ENCODE measurements at regions not wholly inside any gene's neighbourhood (a gene's known extent, or its start where the extent isn't known, plus 50 kb on each side); places are given as distances from the start of the nearest gene placed in this dataset.

GRCh38 chr13:74966814-74967424, 515.0 kb downstream of the TBC1D4 start:
- peak; percentile 38 for DNase-seq (ENCODE audit: low spot score)

GRCh38 chr13:74966275-74966674, 515.7 kb downstream of the TBC1D4 start:
- DNase-seq (ENCODE audit: low spot score) = no peak

- no peak for DNase-seq (ENCODE audit: low spot score)
Observed at GRCh38 chr13:74945637-74946036, 536.3 kb downstream of the TBC1D4 start.

GRCh38 chr13:74931698-74932433, 550.1 kb downstream of the TBC1D4 start:
- no peak for DNase-seq (ENCODE audit: low spot score)

GRCh38 chr13:74930402-74931165, 551.4 kb downstream of the TBC1D4 start:
- no peak for DNase-seq (ENCODE audit: low spot score)

GRCh38 chr13:74929436-74929835, 552.5 kb downstream of the TBC1D4 start:
- no peak for DNase-seq (ENCODE audit: low spot score)

- no peak for DNase-seq (ENCODE audit: low spot score)
Observed at GRCh38 chr13:74927823-74928222, 554.1 kb downstream of the TBC1D4 start.

GRCh38 chr13:74922963-74923362, 559.0 kb downstream of the TBC1D4 start:
- DNase-seq (ENCODE audit: low spot score) = no peak

- DNase-seq (ENCODE audit: low spot score) = no peak
Observed at GRCh38 chr13:74921326-74921725, 560.6 kb downstream of the TBC1D4 start.

GRCh38 chr13:74920920-74921319, 561.0 kb downstream of the TBC1D4 start:
- no peak for DNase-seq (ENCODE audit: low spot score)

- no peak for DNase-seq (ENCODE audit: low spot score)
Observed at GRCh38 chr13:74920361-74920760, 561.6 kb downstream of the TBC1D4 start.

- no peak for DNase-seq (ENCODE audit: low spot score)
Observed at GRCh38 chr13:74919914-74920313, 562.1 kb downstream of the TBC1D4 start.

- no peak for DNase-seq (ENCODE audit: low spot score)
Observed at GRCh38 chr13:74912898-74913297, 569.1 kb downstream of the TBC1D4 start.

GRCh38 chr13:74910415-74910814, 571.6 kb downstream of the TBC1D4 start:
- no peak for DNase-seq (ENCODE audit: low spot score)

- DNase-seq (ENCODE audit: low spot score) = no peak
Observed at GRCh38 chr13:74907788-74908187, 574.2 kb downstream of the TBC1D4 start.

- no peak for DNase-seq (ENCODE audit: low spot score)
Observed at GRCh38 chr13:74904556-74904955, 577.4 kb downstream of the TBC1D4 start.

GRCh38 chr13:74895042-74895796, 586.8 kb downstream of the TBC1D4 start:
- no peak for DNase-seq (ENCODE audit: low spot score)

GRCh38 chr13:74892096-74892495, 589.9 kb downstream of the TBC1D4 start:
- no peak for DNase-seq (ENCODE audit: low spot score)

GRCh38 chr13:74891610-74892009, 590.4 kb downstream of the TBC1D4 start:
- DNase-seq (ENCODE audit: low spot score) = no peak

GRCh38 chr13:74889321-74889720, 592.6 kb downstream of the TBC1D4 start:
- DNase-seq (ENCODE audit: low spot score) = no peak

- peak; percentile 26 for DNase-seq (ENCODE audit: low spot score)
Observed at GRCh38 chr13:74886502-74886901, 595.5 kb downstream of the TBC1D4 start.

GRCh38 chr13:74883834-74884233, 598.1 kb downstream of the TBC1D4 start:
- DNase-seq (ENCODE audit: low spot score) = no peak
